Parathyroid adenoma (tissue), 2 donors: ENCODE measurements at regions not wholly inside any gene's neighbourhood (a gene's known extent, or its start where the extent isn't known, plus 50 kb on each side); places are given as distances from the start of the nearest gene placed in this dataset.

Source experiments
- H2AFZ ChIP-seq: fragments of 300-600 bp; sonication (generic); one replicate; pipeline ENCODE4 v1.7.0; 2017; ENCODE audit warnings: antibody characterized with exemption, mild to moderate bottlenecking
- H3K27ac ChIP-seq: fragments of 300-600 bp; sonication (generic); one replicate; pipeline ENCODE4 v1.7.0; 2017
- H3K27me3 ChIP-seq: fragments of 300-600 bp; sonication (generic); one replicate; pipeline ENCODE4 v1.7.0; 2017; ENCODE audit warnings: low read length; ENCODE audit not compliant: control insufficient read depth, insufficient read depth
- H3K36me3 ChIP-seq: fragments of 300-600 bp; sonication (generic); one replicate; pipeline ENCODE4 v1.7.0; 2017; ENCODE audit warnings: low read length; ENCODE audit not compliant: control insufficient read depth, insufficient read depth
- H3K4me1 ChIP-seq: fragments of 300-600 bp; sonication (generic); one replicate; pipeline ENCODE4 v1.7.0; 2017; ENCODE audit warnings: control low read depth
- H3K4me2 ChIP-seq: fragments of 300-600 bp; sonication (generic); one replicate; pipeline ENCODE4 v1.7.0; 2017; ENCODE audit warnings: low read length
- H3K4me3 ChIP-seq: fragments of 300-600 bp; sonication (generic); one replicate; pipeline ENCODE4 v1.7.0; 2017; ENCODE audit warnings: low read depth, low read length
- H3K79me2 ChIP-seq: fragments of 300-600 bp; sonication (generic); one replicate; pipeline ENCODE4 v1.7.0; 2017; ENCODE audit warnings: control low read depth
- H3K9ac ChIP-seq: fragments of 300-600 bp; sonication (generic); one replicate; pipeline ENCODE4 v1.7.0; 2017; ENCODE audit warnings: mild to moderate bottlenecking
- H3K9me3 ChIP-seq: fragments of 300-600 bp; sonication (generic); one replicate; pipeline ENCODE4 v1.7.0; 2017; ENCODE audit warnings: low read length; ENCODE audit not compliant: control insufficient read depth
- TF ChIP-seq, protein P1 (sequence below): fragments of 300-600 bp; sonication (generic); IDR thresholded peaks from one replicate; pipeline ENCODE4 v1.7.0; 2017; ENCODE audit warnings: antibody characterized with exemption, mild to moderate bottlenecking
- donor health status: primary hyperparathyroidism.

DNA sequence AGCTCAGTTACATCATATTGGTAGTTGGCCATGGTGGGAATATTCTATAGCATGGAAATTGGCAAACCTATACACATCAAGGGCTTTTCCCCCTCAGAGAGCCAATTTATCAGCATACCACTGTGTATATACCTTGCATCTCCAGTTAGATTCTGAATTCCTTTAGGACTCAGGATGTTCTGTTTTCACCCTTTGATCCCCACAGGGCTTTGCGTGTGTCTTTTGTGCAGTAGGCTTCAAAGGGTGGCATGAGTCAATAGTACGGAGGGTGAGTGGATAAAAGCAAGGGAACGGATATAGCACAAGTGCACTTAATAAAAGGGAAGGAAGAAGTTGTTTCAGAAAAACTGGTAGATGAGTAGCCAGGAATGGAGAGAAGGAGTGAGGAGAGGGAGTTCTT is 99.2 kb upstream of the RGMA start:
- no peaks in the 10 kb centered on the region for H3K9me3 ChIP-seq
- no peak overlapping the region for H3K27ac ChIP-seq
- no peaks in the 10 kb centered on the region for H3K79me2 ChIP-seq
- no peak overlapping the region for H3K4me2 ChIP-seq
- H3K36me3 ChIP-seq, result no peaks in the 10 kb centered on the region
- TF ChIP-seq, protein P1, sequence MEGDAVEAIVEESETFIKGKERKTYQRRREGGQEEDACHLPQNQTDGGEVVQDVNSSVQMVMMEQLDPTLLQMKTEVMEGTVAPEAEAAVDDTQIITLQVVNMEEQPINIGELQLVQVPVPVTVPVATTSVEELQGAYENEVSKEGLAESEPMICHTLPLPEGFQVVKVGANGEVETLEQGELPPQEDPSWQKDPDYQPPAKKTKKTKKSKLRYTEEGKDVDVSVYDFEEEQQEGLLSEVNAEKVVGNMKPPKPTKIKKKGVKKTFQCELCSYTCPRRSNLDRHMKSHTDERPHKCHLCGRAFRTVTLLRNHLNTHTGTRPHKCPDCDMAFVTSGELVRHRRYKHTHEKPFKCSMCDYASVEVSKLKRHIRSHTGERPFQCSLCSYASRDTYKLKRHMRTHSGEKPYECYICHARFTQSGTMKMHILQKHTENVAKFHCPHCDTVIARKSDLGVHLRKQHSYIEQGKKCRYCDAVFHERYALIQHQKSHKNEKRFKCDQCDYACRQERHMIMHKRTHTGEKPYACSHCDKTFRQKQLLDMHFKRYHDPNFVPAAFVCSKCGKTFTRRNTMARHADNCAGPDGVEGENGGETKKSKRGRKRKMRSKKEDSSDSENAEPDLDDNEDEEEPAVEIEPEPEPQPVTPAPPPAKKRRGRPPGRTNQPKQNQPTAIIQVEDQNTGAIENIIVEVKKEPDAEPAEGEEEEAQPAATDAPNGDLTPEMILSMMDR, result no peak
- no peak overlapping the region for H3K9ac ChIP-seq
- H3K4me3 ChIP-seq, result no peak overlapping the region
- no peaks in the 10 kb centered on the region for H3K27me3 ChIP-seq
- no peaks in the 10 kb centered on the region for H3K4me1 ChIP-seq
- H2AFZ ChIP-seq, result no peak overlapping the region

DNA sequence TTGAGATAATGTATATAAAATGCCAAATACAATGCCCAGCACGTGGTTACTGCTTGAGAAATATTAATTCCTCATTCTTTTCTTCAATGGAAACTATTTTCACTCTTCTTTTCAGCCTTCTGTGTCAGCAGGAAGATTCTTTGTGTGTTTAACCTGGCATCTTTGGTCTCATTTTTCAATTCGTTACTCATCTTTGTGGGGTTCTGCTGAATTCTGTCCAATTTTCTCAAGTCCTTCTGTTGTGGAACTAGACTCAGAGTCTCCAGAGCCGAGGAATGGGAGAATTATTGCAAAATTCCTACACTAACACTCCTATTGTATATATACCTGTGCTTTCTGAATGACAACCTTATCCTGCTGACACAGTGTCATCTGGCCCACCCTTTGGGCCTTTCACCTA is 96.8 kb upstream of the RGMA start:
- Histone ChIP-seq H3K9ac (no peak overlapping the region), H3K27me3 (no peaks in the 10 kb centered on the region), H2AFZ (no peak overlapping the region), H3K4me2 (no peak overlapping the region), H3K4me1 (no peaks in the 10 kb centered on the region), H3K79me2 (no peaks in the 10 kb centered on the region), H3K9me3 (no peaks in the 10 kb centered on the region), H3K36me3 (no peaks in the 10 kb centered on the region), H3K27ac (no peak overlapping the region), H3K4me3 (no peak overlapping the region)
- TF ChIP-seq, protein P1, result no peak

DNA sequence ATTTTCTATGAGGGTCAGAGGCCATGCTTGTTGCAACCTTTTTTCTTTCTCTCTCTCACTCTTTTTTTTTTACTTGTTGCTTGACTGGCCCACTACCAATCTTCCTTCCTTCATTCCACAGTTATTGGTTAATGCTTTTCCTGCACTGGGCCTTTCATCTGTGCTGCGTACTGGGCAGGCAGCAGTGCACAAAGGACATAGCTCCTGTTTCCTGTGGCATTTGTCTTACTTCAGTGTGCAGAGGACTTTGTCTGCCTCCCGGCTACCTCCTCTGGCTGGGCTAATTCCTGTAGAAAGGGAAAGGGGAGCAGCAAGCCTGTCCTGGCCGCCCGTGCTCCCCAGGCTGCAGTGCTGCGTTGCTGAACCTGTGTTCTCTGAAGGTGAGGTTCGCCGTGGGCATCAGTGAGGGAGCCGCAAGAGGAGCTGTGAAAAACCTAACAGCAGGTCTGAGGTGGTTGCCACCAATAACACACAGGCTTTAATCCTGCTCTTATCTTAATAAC is 93.7 kb upstream of the RGMA start:
- Histone ChIP-seq H3K27ac (no peak overlapping the region), H3K9me3 (no peaks in the 10 kb centered on the region), H3K79me2 (no peaks in the 10 kb centered on the region), H3K36me3 (no peaks in the 10 kb centered on the region), H3K4me3 (no peak overlapping the region), H3K27me3 (no peaks in the 10 kb centered on the region), H3K9ac (no peak overlapping the region), H3K4me1 (no peaks in the 10 kb centered on the region), H3K4me2 (no peak overlapping the region), H2AFZ (no peak overlapping the region)
- TF ChIP-seq, protein P1, result no peak

DNA sequence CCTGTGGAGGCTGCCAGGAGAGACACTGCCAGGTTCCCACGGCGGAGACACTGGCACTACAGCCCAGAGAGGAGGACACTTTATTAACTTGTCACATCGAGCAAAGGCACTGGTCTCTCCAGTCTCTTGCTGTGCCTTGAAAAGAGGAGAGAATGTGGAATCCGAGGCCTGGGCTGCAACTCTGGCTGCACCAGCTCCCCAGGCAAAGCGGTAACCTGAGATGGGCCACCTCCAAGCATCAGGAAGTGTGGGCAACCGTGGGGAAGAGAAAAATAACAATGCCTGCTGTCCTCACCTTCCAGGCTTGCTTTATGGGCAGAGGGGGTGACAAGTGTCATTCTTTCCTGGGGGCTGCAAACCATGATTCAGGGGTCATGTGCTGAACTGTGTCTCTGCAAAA is 91.6 kb upstream of the RGMA start:
- no peak overlapping the region for H3K4me3 ChIP-seq
- no peak overlapping the region for H2AFZ ChIP-seq
- H3K4me2 ChIP-seq, result no peak overlapping the region
- H3K9ac ChIP-seq, result no peak overlapping the region
- no peaks in the 10 kb centered on the region for H3K79me2 ChIP-seq
- no peaks in the 10 kb centered on the region for H3K9me3 ChIP-seq
- no peaks in the 10 kb centered on the region for H3K4me1 ChIP-seq
- H3K27ac ChIP-seq, result no peak overlapping the region
- H3K27me3 ChIP-seq, result no peaks in the 10 kb centered on the region
- H3K36me3 ChIP-seq, result no peaks in the 10 kb centered on the region
- TF ChIP-seq, protein P1, result no peak

DNA sequence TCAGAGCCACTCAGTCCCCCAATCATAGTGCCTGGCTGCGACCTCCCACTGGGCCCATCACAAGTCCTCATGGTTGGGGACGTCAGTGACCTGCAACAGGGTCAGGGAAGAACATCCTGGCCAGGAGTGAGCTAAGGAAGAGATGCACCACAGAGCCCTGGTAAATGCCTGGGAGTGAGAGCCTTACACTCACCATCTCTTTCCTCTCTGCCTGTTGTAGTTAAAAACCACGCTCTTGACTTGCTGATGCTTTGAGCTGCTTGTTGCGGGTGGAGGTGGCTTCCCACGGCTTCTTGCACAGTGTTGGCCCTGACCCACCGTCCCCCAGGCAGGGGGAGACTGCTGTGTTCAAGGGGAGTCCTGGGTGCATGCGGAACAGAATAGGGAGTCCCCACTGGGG is 91.1 kb upstream of the RGMA start:
- no peaks in the 10 kb centered on the region for H3K27me3 ChIP-seq
- H3K27ac ChIP-seq, result no peak overlapping the region
- H3K36me3 ChIP-seq, result no peaks in the 10 kb centered on the region
- TF ChIP-seq, protein P1, result no peak
- H3K79me2 ChIP-seq, result no peaks in the 10 kb centered on the region
- no peak overlapping the region for H2AFZ ChIP-seq
- no peak overlapping the region for H3K4me2 ChIP-seq
- no peaks in the 10 kb centered on the region for H3K4me1 ChIP-seq
- H3K4me3 ChIP-seq, result no peak overlapping the region
- no peak overlapping the region for H3K9ac ChIP-seq
- H3K9me3 ChIP-seq, result no peaks in the 10 kb centered on the region
